ENCODE measurements at regions not wholly inside any gene's neighbourhood (a gene's known extent, or its start where the extent isn't known, plus 50 kb on each side); places are given as distances from the start of the nearest gene placed in this dataset.

DNA sequence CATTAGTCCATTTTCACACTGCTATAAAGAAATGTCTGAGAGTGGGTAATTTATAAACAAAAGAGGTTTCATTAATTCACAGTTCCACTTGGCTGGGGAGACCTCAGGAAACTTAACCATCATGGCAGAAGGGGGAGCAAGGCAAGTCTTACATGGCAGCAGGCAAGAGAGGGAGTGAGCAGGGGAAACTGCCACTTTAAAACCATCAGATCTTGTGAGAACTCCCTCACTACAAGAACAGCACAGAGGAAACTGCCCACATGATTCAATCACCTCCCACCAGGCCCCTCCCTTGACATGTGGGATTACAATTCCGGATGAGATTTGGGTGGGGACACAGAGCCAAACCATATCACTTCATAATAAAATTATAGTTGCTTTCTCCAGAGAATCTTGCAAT is 365.5 kb upstream of the ID2 start:
- TF ChIP-seq POLR2AphosphoS5 (IDR thresholded peaks at IDR 0.05; ENCODE audit: low read depth, low read length) (no peak), POLR2A (IDR thresholded peaks at IDR 0.05; ENCODE audit: low read depth, low read length) (no peak), TAF1 (IDR thresholded peaks at IDR 0.05; ENCODE audit: low read depth, low read length) (no peak), PAX5 (IDR thresholded peaks at IDR 0.05; ENCODE audit: insufficient read depth, low read length, severe bottlenecking) (no peak), POU2F2 (IDR thresholded peaks at IDR 0.05; ENCODE audit: low read depth, low read length) (no peak), SPI1 (IDR thresholded peaks at IDR 0.05; ENCODE audit: low read depth, low read length) (no peak)

All from GM12891 (cell line).